GM19468 (cell line): ENCODE measurements at regions not wholly inside any gene's neighbourhood (a gene's known extent, or its start where the extent isn't known, plus 50 kb on each side); places are given as distances from the start of the nearest gene placed in this dataset.
"Not testable (repeated sequence)": the region's sequence is repeated elsewhere in the genome, so short reads cannot be mapped to it uniquely, and the experiment has no call there.

ENCODE experiments used
- ATAC-seq: cut with Tn5 transposase; IDR thresholded peaks from one replicate; pipeline ENCODE4 v1.9.1; 2021; ENCODE audit warnings: mild to moderate bottlenecking, moderate library complexity, moderate number of reproducible peaks; ENCODE audit not compliant: unreplicated experiment; ENCODE audit errors: extremely low read depth

- ATAC-seq: no peak
Observed at GRCh38 chr7:131027287-131027773, 293.3 kb upstream of the KLF14 start.

DNA sequence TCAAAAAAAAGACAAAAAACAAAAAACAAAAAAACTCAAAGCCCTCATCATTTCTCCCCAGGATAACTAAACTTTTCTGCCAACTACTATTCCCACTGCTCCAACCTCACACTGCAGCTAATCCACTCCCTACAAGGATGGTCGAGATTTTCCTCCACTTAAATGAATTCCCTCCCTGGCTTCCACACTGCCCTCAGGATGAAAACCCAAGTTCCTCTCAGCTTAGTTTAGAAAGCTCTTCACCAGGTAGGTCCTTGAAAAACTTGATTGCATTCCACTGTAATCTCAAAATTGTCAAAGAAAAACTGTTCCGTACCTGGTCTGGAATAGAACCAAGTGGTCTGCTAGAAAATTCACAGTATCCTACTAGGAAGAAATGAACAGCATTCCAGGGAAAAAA, 294.3 kb upstream of the KLF14 start:
- no peak for ATAC-seq

DNA sequence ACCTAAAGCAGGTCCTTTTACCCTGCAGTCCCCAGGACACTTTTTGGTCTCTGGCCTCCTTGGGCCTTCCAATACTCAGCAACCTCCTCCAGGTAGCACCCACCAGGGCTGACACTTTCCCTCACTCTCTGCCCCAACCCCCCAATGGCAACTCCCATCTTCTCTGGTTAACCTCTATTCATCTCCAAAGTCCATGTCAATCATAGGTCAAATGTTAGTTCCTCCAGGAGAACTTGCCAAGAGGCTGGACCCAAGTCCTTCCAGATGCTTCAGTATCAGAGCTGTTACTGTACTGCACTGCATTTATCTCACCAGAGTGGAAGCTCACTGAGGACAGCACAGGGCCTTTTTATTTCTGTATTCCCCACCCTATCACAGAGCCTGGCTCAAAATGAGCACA, 295.0 kb upstream of the KLF14 start:
- ATAC-seq: no peak

GRCh38 chr7:131031099-131031868, 296.4 kb upstream of the MKLN1 start:
- no peak for ATAC-seq

DNA sequence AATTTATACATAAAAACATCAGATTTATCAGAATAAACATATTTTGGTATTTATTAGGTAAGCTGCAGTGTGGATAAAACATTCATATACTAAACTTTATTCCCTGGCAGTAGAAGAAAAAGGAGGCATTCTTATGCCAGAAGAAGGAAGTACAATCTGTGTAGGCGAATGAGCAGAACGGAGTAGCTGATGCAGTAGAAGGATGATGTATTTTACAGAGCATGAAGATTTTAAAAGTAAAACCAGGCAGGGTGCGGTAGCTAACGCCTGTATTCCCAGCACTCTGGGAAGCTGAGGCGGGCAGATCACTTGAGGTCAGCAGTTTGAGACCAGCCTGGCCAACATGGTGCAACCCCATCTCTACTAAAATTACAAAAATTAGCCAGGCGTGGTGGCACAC, 294.9 kb upstream of the MKLN1 start:
- no peak for ATAC-seq

DNA sequence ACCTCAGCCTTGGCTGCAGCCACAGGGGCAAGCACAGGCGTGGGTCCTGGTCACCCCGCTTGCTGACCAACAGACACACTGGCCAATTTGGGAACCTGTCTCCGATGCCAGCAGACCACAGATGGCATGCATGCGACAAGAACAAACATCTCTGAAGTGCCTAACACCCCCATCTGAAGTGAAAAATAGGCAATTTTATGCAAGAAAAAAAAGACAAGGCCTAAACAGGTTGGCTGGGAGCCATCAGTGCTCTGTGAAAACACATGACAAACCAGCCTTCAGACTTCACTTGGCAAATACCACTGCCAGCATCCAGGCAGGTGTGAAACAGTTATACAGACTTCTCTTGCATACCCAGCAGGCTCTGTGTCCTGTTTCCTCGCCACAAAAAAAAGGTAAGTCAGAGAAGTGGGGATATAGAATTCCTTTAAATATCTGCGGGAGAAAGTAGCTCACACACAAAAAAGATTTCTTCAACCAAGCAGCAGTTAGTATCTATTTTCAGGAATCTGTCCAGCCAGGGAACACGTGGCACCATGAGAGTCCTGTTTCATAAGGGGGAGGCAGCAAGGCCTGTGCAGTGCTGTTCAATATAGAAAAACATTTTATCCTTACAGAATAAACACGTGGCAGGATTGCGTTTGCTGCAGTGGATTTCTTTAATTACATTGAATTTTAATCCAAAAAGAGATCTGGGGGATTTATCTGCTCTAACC, 293.4 kb upstream of the MKLN1 start:
- no peak for ATAC-seq

DNA sequence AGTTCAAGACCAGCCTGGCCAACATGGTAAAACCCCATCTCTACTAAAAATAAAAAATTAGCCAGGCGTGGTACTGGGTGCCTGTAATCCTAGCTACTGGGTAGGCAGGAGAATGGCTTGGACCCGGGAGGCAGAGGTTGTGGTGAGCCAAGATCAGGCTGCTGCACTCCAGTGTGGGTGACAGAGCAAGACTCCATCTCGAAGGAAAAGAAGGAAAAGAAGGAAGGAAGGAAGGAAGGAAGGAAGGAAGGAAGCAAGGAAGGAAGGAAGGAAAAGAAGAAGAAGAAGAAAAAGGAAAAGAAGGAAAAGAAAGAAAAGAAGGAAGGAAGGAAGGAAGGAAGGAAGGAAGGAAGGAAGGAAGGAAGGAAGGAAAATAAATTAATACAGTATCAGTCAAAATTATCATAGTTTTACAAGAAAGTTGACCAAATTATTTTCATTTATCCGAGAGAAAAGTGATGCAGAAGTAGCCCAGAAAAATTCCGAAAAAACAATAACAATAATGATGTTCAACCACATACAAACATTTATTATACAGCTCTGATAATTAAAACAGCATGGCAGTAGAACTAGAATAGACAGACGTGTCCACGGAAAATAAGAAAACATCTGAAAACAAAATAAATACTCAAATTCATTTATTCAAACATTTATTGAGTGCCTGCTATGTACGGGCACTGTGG, 292.4 kb upstream of the MKLN1 start:
- no peak for ATAC-seq

- ATAC-seq: no peak
Observed at GRCh38 chr7:131038153-131038552, 289.5 kb upstream of the MKLN1 start.

DNA sequence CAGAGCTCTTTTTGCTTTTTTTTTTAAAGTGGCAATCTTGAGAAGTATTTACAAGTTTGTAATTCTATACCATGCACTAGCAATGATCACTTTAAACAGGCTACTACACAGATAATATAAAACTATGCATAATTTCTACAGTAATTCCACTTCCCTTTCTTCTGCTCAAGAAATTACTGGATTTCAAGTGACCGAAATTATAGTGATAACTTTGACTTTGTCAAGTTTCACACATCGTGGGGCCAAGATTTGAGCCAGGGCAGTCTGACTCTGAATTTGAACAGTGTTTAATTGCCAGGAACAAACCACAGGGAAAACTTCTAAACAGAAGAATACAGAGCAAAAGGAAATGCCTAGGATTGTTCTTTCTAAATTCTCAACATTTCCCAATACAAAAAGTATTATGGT, 288.3 kb upstream of the MKLN1 start:
- no peak for ATAC-seq

DNA sequence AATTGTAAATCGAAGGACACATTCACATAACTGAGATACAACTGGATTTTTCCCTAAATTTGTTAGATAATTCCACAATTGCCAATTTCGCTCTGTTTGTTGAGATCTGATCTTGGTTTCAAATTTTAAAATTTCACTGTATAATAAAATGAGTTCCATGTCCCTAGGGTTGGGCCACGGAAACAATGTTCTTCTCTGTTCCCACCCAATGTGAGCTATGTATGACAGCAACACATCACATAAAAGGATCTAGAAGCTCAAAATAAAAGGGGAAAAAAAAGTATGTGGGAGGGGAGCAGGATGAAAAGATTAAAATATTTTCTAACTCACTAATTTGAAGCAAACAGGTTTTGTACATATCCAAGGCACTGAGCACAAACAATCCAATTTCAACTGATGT, 287.8 kb upstream of the MKLN1 start:
- no peak for ATAC-seq

DNA sequence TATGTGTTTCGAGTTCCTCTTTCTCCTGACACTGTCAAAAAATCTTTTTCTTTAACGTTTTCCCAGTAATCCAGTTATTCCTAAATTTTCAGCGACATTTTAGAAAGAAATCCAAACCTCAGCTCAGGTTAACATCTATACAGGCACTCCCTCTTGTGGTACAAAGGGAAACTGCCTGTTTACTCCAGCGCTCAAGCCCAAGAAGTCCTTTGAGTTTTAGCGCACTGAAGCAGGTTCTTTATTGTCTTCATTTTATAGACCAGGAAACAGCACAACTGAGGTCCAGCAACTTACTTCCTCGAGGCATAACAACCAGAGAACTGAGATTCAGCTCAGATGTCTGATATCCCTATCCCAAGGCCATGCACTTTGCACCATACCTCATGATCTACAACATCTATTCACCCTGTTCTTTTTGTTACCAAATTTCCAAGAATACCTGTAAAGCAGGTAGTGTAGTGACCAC, 287.2 kb upstream of the MKLN1 start:
- ATAC-seq: no peak

DNA sequence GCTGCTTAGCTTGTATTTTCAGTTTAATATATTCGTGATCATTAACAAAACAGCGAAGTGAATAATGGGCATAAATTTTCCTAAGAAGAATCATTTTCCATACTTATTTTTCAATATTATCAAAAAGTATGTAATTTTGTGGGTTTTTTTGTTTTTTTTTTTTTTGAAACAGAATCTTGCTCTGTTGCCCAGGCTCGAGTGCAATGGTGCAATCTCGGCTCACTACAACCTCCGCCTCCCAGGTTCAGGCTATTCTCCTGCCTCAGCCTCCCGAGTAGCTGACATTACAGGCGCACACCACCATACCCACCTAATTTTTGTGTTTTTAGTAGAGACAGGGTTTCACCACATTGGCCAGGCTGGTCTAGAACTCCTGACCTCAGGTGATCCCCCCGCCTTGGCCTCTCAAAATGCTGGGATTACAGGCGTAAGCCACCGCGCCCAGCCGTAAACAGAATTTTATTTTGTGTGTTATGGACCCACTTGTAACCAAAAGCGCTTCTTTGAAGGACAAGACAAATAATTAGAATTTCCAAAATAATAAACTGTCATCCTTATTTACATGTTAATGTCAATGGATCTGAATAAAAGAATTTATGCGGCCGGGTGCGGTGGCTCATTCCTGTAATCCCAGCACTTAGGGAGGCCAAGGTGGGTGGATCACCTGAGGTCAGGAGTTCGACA, 286.5 kb upstream of the MKLN1 start:
- ATAC-seq: not testable (repeated sequence)

DNA sequence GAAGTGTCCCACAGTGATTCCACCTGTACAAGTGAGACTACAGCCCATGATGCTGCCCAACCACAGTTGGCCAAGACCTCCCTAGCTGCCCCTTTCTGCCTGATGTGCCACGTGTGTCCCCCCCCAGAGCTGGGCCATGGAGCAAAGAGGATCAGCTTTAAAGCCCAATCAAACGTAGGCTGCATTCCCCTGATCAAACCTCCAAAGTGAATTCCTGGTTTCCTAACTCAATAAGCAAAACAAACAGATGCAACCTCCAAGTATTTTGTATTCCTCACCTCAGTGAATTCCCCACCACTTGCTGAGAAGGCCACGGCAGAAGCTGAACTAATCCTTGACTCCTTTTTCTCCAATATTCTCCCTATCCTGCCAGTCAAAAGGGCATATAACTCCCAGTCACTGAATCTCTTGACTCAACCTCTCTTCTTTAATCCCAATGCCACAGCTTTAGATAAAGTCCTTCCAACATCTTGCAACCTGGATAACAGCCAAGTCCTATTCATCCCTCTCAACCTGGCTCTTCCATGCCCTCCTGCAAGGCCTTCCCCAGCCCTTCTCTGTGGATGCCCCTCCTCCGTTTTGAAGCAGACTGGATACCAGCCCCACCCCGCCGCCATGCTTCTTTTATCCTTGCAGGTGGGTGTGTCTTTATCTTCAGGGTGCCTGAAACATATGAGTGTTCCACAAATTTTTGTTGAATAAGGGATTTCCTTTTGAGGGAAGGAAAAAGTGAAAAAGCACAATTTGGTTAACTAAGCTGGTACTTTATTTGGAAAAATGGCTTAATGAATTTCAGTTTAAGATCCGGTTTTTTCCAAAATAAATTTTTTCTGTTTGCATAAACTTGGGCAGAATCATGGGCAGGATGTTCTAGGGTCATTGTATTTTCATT, 285.2 kb upstream of the MKLN1 start:
- no peak for ATAC-seq

- no peak for ATAC-seq
Observed at GRCh38 chr7:131045526-131045925, 282.1 kb upstream of the MKLN1 start.

DNA sequence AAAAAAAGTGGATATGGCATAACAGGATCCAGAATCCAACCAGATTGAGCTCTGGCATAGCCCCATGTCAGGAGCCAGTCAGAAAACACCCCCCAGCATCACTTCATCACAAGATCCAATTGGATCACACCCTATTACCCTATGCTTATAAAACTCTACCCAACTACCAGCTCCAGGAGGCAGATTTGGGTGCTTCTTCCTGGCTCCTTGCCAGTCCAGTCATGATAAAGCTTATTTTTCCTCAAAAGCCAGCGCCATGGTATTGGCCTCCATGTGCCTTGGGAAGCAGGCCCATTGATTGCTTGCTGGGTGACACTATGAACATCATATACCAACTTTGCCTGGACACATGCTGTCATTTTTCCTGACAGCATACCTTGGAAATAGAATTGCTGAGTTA, 281.4 kb upstream of the MKLN1 start:
- ATAC-seq: no peak

- ATAC-seq: no peak
Observed at GRCh38 chr7:131047651-131048304, 279.9 kb upstream of the MKLN1 start.

GRCh38 chr7:131051304-131051703, 276.4 kb upstream of the MKLN1 start:
- no peak for ATAC-seq

DNA sequence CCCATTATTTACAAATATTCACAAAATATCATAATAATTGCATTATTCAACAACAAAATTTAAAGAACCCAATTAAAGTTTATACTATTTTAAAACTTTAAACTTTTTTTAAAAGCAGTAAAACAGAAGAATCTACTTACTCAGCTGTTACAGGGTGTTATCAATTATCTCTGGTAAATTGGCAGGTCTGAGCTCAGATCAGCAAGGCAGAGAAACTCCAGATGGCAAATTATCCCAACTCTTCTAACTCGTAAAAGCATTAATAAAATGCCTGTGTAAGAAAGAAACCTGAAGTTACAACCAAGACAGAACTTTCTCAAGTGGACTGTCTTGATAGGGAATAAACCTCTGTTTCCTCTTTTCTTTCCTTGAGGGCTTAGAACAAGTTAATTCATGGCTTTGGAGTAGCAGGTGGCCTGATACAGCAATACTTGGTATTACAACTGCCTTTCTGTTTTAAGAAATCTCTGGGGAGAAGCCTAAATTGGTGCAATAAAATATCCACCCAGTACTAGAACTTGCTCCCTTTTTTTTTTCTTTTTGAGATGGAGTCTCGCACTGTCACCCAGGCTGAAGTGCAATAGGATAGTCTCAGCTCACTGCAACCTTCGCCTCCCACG, 275.3 kb upstream of the MKLN1 start:
- ATAC-seq: no peak

DNA sequence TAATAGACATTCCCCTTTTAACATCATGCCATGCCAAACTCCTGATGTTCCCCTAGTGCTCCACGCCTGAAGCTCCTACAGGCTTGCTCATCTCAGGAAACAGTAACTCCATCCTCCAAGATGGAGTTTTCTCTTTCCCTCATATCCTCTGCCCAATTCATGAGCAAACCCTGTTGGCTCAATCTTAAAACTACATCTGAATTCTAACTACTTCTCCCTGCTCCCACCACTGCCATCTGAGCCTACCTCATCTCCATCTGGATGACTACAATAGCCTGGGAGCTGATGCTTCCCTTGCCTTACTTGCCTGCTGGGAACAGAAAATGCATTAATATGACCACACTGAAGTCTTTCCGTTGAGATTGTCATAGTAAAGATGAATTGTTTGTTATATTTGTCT, 271.7 kb upstream of the MKLN1 start:
- no peak for ATAC-seq
